ENCODE measurements at regions not wholly inside any gene's neighbourhood (a gene's known extent, or its start where the extent isn't known, plus 50 kb on each side); places are given as distances from the start of the nearest gene placed in this dataset.

- TF ChIP-seq HNF1A (IDR thresholded peaks at IDR 0.05; ENCODE audit: low read depth) = no peak
- no peak for TF ChIP-seq HNF1A (CRISPR knock-in tag; IDR thresholded peaks at IDR 0.05; ENCODE audit: borderline replicate concordance)
- no peak for TF ChIP-seq ZNF18 (CRISPR knock-in tag; IDR thresholded peaks at IDR 0.05; ENCODE audit: insufficient replicate concordance)
- no peak for TF ChIP-seq DBP (CRISPR knock-in tag; IDR thresholded peaks at IDR 0.05; ENCODE audit: not compliant biosample characterization)
- TF ChIP-seq TARDBP (CRISPR knock-in tag; IDR thresholded peaks at IDR 0.05) = no peak
- no peak for TF ChIP-seq SRSF9 (IDR thresholded peaks at IDR 0.05; ENCODE audit: borderline replicate concordance, insufficient read depth, low read depth, low read length, poor library complexity, severe bottlenecking)
- no peak for TF ChIP-seq HCFC1 (IDR thresholded peaks at IDR 0.05; ENCODE audit: low read depth, low read length)
- no peak for TF ChIP-seq ZEB1 (IDR thresholded peaks at IDR 0.05; ENCODE audit: insufficient replicate concordance, low read depth)
- peak; percentile 40; the same call in 1 of the 2 replicates for TF ChIP-seq ZSCAN9 (CRISPR knock-in tag; IDR thresholded peaks at IDR 0.05; ENCODE audit: borderline replicate concordance)
- no peak for TF ChIP-seq ZNF800 (CRISPR knock-in tag; IDR thresholded peaks at IDR 0.05)
- TF ChIP-seq KIAA2018 (CRISPR knock-in tag; IDR thresholded peaks at IDR 0.05; ENCODE audit: borderline replicate concordance) = no peak
Measured at GRCh38 chr6:27078734-27079357, 168.7 kb upstream of the PRSS16 start (continued).

Data from HepG2 (cell line).